GM12864 (cell line): ENCODE measurements at regions not wholly inside any gene's neighbourhood (a gene's known extent, or its start where the extent isn't known, plus 50 kb on each side); places are given as distances from the start of the nearest gene placed in this dataset.

Source experiments
- DNase-seq: peaks from one replicate; pipeline ENCODE4 v3.0.0-alpha.2; 2011; ENCODE audit warnings: low read depth
- H3K4me3 ChIP-seq: 2 replicates; pipeline ENCODE4 v1.5.1; 2011; ENCODE audit warnings: mild to moderate bottlenecking, low read depth, low read length, control low read depth
- TF ChIP-seq, protein P1 (sequence below): IDR thresholded peaks from 2 replicates; pipeline ENCODE4 v1.5.1; 2011; ENCODE audit warnings: low read depth, mild to moderate bottlenecking, moderate library complexity, low read length, control low read depth, inconsistent platforms; ENCODE audit errors: missing control alignments

DNA sequence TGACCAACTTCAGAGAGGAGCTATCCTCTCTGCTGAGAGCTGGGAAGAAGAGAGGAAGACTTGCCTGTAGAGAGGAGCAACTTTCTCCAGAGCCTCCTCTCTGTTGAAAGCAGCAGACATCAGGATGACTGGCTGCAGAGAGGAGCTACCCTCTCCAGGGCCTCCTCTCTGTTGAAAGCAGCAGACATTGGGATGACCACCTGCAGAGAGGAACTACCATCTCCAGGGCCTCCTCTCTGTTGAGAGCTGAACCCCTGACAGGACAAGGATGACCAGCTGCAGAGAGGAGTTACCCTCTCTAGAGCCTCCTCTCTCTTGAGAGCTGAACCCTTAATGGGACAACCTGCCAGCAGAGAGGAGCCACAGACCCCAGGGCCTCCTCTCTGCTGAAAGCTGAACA lies 83.0 kb upstream of the GJB5 start:
- TF ChIP-seq, protein P1, sequence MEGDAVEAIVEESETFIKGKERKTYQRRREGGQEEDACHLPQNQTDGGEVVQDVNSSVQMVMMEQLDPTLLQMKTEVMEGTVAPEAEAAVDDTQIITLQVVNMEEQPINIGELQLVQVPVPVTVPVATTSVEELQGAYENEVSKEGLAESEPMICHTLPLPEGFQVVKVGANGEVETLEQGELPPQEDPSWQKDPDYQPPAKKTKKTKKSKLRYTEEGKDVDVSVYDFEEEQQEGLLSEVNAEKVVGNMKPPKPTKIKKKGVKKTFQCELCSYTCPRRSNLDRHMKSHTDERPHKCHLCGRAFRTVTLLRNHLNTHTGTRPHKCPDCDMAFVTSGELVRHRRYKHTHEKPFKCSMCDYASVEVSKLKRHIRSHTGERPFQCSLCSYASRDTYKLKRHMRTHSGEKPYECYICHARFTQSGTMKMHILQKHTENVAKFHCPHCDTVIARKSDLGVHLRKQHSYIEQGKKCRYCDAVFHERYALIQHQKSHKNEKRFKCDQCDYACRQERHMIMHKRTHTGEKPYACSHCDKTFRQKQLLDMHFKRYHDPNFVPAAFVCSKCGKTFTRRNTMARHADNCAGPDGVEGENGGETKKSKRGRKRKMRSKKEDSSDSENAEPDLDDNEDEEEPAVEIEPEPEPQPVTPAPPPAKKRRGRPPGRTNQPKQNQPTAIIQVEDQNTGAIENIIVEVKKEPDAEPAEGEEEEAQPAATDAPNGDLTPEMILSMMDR = no peak
- DNase-seq = no peak
- no peak overlapping the region for H3K4me3 ChIP-seq

DNA sequence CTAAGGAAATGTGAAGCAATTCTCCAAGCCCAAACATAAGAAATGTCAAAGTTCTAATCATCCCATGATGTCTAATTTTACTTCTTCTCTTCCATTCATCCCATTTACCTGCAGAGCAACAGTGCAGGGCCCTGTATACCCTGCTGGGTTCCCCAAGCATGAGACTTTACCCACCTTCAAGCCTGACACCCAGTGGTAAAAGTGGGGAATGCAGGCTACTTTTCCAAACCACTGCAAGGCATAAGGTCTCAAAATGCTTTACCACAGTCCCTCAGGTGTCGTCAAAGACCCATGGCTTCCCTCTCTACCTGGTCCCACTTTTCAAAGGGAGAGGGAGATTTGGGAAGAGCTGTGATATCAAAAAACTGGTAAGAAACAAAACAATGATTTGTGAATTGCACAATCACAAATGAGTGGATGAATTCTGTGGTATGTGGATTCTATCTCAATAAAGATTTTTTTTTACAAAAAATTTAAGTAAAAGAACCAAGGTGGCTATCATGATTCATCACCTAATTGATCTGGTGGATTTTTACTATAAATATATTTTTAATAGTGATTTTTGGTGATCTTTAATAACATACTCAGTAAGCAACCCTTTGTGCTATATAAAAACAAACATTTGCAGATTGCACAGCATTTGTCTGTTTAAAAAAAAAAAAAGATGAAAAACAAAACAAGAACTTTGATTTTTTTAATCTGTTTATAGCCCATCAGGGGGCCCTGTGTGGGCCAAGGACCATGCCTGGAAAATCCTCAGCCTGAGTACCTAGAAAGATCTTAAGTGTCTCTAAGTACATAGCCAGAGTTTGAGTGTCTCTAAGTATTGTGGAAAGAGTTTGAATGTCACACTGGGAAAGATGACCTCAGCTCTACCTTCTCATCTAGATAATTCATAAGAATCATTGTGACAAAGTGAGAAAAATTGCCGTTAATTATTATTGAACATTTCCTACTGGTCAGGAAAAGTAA lies 73.1 kb upstream of the GJB5 start:
- TF ChIP-seq, protein P1 = peak; percentile 88
- DNase-seq = peak; percentile 7
- H3K4me3 ChIP-seq = no peak overlapping the region

DNA sequence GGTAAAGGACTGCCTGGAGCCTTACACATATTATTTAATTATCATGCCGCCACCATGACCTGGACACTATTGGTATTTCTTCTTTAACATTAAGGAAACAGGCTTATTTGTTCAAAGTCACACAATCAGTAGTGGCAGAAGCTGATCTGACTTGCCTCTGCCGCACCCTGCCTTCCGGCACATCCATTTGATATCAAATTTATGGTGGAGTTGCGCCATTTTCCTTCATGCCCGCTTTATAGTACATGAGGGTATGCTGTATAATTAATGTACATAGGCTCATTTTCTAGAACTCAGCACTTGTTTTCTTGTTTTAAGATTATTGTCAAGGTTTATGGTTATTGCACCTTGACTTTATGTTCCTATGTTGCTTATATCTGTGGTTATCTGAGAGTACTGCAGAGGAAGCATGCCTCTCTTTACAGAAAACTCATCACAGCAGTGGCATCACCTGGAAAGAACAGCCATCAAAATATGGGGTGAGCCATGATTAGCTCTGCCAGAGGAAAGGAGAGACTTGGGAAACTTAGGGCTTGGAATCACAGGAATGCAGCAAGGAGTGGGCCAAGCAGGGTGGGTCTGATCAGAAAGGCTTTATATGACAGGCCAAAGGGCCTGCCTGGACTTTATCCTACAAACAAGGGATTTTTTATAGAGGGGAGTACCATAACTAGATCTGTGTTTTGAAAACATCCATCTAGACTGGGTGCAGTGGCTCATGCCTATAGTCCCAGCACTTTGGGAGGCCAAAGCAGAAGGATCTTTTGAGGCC lies 72.2 kb upstream of the GJB5 start:
- TF ChIP-seq, protein P1 = no peak
- H3K4me3 ChIP-seq = no peak overlapping the region
- DNase-seq = no peak

DNA sequence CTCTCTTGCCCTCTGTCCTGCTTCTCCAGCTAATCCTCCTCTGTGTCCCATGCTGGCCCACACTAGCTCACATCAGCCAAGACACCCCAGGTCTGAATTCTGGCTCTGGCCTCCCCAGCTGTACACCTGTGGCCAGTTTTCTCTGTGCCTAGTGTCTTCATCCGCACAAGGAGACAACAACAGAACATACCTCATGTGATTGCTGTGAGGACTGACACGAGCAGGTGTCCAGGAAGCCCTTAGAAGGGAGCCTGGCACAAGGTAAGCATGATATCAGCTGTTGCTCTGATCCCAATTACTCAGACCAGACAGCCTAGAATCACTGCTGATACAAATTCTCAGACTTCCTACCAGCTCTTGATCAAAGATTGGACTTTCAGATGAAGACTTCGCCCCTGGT lies 71.2 kb upstream of the GJB5 start:
- no peak for DNase-seq
- TF ChIP-seq, protein P1 = no peak
- H3K4me3 ChIP-seq = no peak overlapping the region

DNA sequence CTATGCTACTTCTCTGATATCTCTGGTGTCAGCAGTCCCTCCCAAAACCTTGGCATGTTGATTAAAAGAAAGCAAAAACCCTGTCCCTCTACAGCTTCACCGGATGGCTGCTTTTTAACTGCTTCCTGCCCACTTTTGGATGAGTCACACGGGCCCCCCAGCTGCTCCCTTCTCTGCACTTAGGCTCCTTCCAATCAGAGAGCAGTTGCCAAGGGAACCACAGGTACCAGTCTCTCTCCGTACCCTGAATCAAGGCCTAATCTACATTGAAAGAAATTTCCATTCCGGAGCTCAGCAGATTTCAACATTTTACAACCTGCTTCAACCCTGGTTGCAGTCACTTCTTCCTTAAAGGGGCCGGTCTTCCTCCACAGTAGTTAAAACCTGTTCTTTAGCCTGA lies 70.6 kb upstream of the GJB5 start:
- no peak for DNase-seq
- TF ChIP-seq, protein P1 = no peak
- no peak overlapping the region for H3K4me3 ChIP-seq

DNA sequence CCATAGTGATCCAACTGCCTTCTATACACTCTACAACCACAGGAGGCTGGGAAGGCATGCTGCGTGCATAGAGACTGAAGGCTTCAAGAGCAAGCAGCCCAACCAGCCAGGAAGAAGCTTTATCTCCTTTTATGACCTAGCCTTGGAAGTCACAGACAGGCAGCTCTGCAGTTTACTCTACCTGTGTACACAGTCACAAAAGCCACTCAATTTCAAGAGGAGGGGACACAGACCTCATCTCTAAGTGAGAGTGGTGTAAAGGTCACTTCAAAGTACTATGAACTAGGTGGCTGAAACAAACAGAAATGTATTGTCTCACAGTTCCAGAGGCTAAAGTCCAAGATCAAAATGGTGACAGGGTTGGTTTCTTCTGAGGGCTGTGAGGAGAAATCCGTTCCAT lies 69.6 kb upstream of the GJB5 start:
- no peak overlapping the region for H3K4me3 ChIP-seq
- no peak for DNase-seq
- TF ChIP-seq, protein P1 = no peak
